ENCODE measurements at regions not wholly inside any gene's neighbourhood (a gene's known extent, or its start where the extent isn't known, plus 50 kb on each side); places are given as distances from the start of the nearest gene placed in this dataset.

- WGBS, 3 donors: 79 to 88% (median 86%) methylated on average over 6 of the region's 6 CpGs
- H3K27ac ChIP-seq (ENCODE audit: low read depth, low read length): no peak overlapping the region
These were observed 92.2 kb upstream of the NCKAP5 start for GRCh38 chr2:133660510-133660909.

GRCh38 chr2:133661392-133661791, 93.1 kb upstream of the NCKAP5 start:
- no peak overlapping the region for H3K27ac ChIP-seq (ENCODE audit: low read depth, low read length)
- WGBS, 3 donors: 49 to 85% (median 77%) methylated on average over 4 of the region's 4 CpGs

GRCh38 chr2:133666621-133667020, 98.4 kb upstream of the NCKAP5 start:
- 82 to 92% (median 92%) methylated on average over 1 of the region's 1 CpG for WGBS, 3 donors
- no peak overlapping the region for H3K27ac ChIP-seq (ENCODE audit: low read depth, low read length)

GRCh38 chr2:133667085-133667484, 98.8 kb upstream of the NCKAP5 start:
- H3K27ac ChIP-seq (ENCODE audit: low read depth, low read length): no peak overlapping the region

GRCh38 chr2:133667968-133668367, 99.7 kb upstream of the NCKAP5 start:
- H3K27ac ChIP-seq (ENCODE audit: low read depth, low read length): no peak overlapping the region
- 87 to 96% (median 93%) methylated on average over 1 of the region's 1 CpG for WGBS, 3 donors

GRCh38 chr2:133668547-133668946, 100.3 kb upstream of the NCKAP5 start:
- 91 to 98% (median 96%) methylated on average over 2 of the region's 2 CpGs for WGBS, 3 donors
- H3K27ac ChIP-seq (ENCODE audit: low read depth, low read length): no peak overlapping the region

GRCh38 chr2:133673305-133673905, 105.1 kb upstream of the NCKAP5 start:
- no peak overlapping the region for H3K27ac ChIP-seq (ENCODE audit: low read depth, low read length)
- WGBS, 3 donors: 51 to 75% (median 72%) methylated on average over 6 of the region's 6 CpGs

- no peak overlapping the region for H3K27ac ChIP-seq (ENCODE audit: low read depth, low read length)
- WGBS, 3 donors: 35 to 83% (median 77%) methylated on average over 4 of the region's 4 CpGs
These were observed 105.8 kb upstream of the NCKAP5 start for GRCh38 chr2:133674066-133674432.

- 6 to 13% (median 11%) methylated on average over 21 of the region's 21 CpGs for WGBS, 3 donors
- no peak overlapping the region for H3K27ac ChIP-seq (ENCODE audit: low read depth, low read length)
These were observed 106.4 kb upstream of the NCKAP5 start for GRCh38 chr2:133674433-133675331.

- H3K27ac ChIP-seq (ENCODE audit: low read depth, low read length): no peak overlapping the region
- WGBS, 3 donors: 66 to 70% (median 67%) methylated on average over 1 of the region's 1 CpG
These were observed 108.3 kb upstream of the NCKAP5 start for GRCh38 chr2:133676392-133677130.

GRCh38 chr2:133680343-133681049, 112.2 kb upstream of the NCKAP5 start:
- H3K27ac ChIP-seq (ENCODE audit: low read depth, low read length): no peak overlapping the region
- 44 to 76% (median 61%) methylated on average over 2 of the region's 2 CpGs for WGBS, 3 donors

- 64 to 80% (median 72%) methylated on average over 1 of the region's 1 CpG for WGBS, 3 donors
These were observed 114.1 kb upstream of the NCKAP5 start for GRCh38 chr2:133682347-133682746.

GRCh38 chr2:133682906-133683305, 114.6 kb upstream of the NCKAP5 start:
- no peak overlapping the region for H3K27ac ChIP-seq (ENCODE audit: low read depth, low read length)
- 29 to 45% (median 39%) methylated on average over 3 of the region's 3 CpGs for WGBS, 3 donors

More at GRCh38 chr2:133682347-133682746, 114.1 kb upstream of the NCKAP5 start:
- H3K27ac ChIP-seq (ENCODE audit: low read depth, low read length): no peak overlapping the region

- 76 to 79% (median 78%) methylated on average over 2 of the region's 2 CpGs for WGBS, 3 donors
- no peak overlapping the region for H3K27ac ChIP-seq (ENCODE audit: low read depth, low read length)
These were observed 117.5 kb upstream of the NCKAP5 start for GRCh38 chr2:133685636-133686215.

- 59 to 78% (median 69%) methylated on average over 3 of the region's 3 CpGs for WGBS, 3 donors
- no peak overlapping the region for H3K27ac ChIP-seq (ENCODE audit: low read depth, low read length)
These were observed 122.5 kb upstream of the NCKAP5 start for GRCh38 chr2:133690780-133691179.

- 46 to 67% (median 57%) methylated on average over 2 of the region's 2 CpGs for WGBS, 3 donors
- no peak overlapping the region for H3K27ac ChIP-seq (ENCODE audit: low read depth, low read length)
These were observed 123.1 kb upstream of the NCKAP5 start for GRCh38 chr2:133691336-133691735.

GRCh38 chr2:133705287-133705686, 137.0 kb upstream of the NCKAP5 start:
- WGBS, 3 donors: 53 to 86% (median 78%) methylated on average over 1 of the region's 1 CpG
- H3K27ac ChIP-seq (ENCODE audit: low read depth, low read length): no peak overlapping the region

GRCh38 chr2:133710613-133711012, 142.3 kb upstream of the NCKAP5 start:
- 68 to 86% (median 85%) methylated on average over 3 of the region's 3 CpGs for WGBS, 3 donors
- H3K27ac ChIP-seq (ENCODE audit: low read depth, low read length): no peak overlapping the region

All from adipose tissue (tissue), 3 donors.